ENCODE measurements at regions not wholly inside any gene's neighbourhood (a gene's known extent, or its start where the extent isn't known, plus 50 kb on each side); places are given as distances from the start of the nearest gene placed in this dataset.

- no peak for DNase-seq
Observed at GRCh38 chr2:116645155-116645554, 1169.3 kb upstream of the DDX18 start.

GRCh38 chr2:116668691-116669090 is 1145.8 kb upstream of the DDX18 start:
- no peak for DNase-seq

GRCh38 chr2:116669782-116670181 is 1144.7 kb upstream of the DDX18 start:
- DNase-seq: no peak

GRCh38 chr2:116674188-116674587 is 1140.3 kb upstream of the DDX18 start:
- no peak for DNase-seq

- DNase-seq: no peak
Observed at GRCh38 chr2:116676776-116677175, 1137.7 kb upstream of the DDX18 start.

- no peak for DNase-seq
Observed at GRCh38 chr2:116680256-116680936, 1134.1 kb upstream of the DDX18 start.

- no peak for DNase-seq
Observed at GRCh38 chr2:116687371-116687770, 1127.1 kb upstream of the DDX18 start.

- peak in 1 of 2 experiments; percentile 11 for DNase-seq
Observed at GRCh38 chr2:116692988-116693387, 1121.5 kb upstream of the DDX18 start.

GRCh38 chr2:116696223-116696622 is 1118.3 kb upstream of the DDX18 start:
- no peak for DNase-seq

- no peak for DNase-seq
Observed at GRCh38 chr2:116696903-116697302, 1117.6 kb upstream of the DDX18 start.

GRCh38 chr2:116706396-116706795 is 1108.1 kb upstream of the DDX18 start:
- DNase-seq: no peak

GRCh38 chr2:116716038-116716437 is 1098.5 kb upstream of the DDX18 start:
- DNase-seq: no peak

- DNase-seq: no peak
Observed at GRCh38 chr2:116716444-116716843, 1098.0 kb upstream of the DDX18 start.

GRCh38 chr2:116717832-116718231 is 1096.7 kb upstream of the DDX18 start:
- DNase-seq: no peak

GRCh38 chr2:116718451-116718850 is 1096.0 kb upstream of the DDX18 start:
- DNase-seq: no peak

GRCh38 chr2:116719836-116720235 is 1094.7 kb upstream of the DDX18 start:
- peak in 1 of 2 experiments; percentile 42 for DNase-seq

GRCh38 chr2:116724550-116724949 is 1089.9 kb upstream of the DDX18 start:
- DNase-seq: no peak

GRCh38 chr2:116732322-116732721 is 1082.2 kb upstream of the DDX18 start:
- no peak for DNase-seq

- no peak for DNase-seq
Observed at GRCh38 chr2:116733699-116734098, 1080.8 kb upstream of the DDX18 start.

GRCh38 chr2:116737951-116738350 is 1076.5 kb upstream of the DDX18 start:
- DNase-seq: no peak

- DNase-seq: no peak
Observed at GRCh38 chr2:116747103-116747502, 1067.4 kb upstream of the DDX18 start.

- DNase-seq: no peak
Observed at GRCh38 chr2:116749994-116750393, 1064.5 kb upstream of the DDX18 start.

GRCh38 chr2:116754381-116755101 is 1060.0 kb upstream of the DDX18 start:
- no peak for DNase-seq

GRCh38 chr2:116761864-116762263 is 1052.6 kb upstream of the DDX18 start:
- no peak for DNase-seq

GRCh38 chr2:116769514-116769913 is 1045.0 kb upstream of the DDX18 start:
- no peak for DNase-seq
